HepG2 (cell line): ENCODE measurements at regions not wholly inside any gene's neighbourhood (a gene's known extent, or its start where the extent isn't known, plus 50 kb on each side); places are given as distances from the start of the nearest gene placed in this dataset.

Source experiments
- ATAC-seq: fragments of 200-7000 bp; cut with Tn5 transposase; 3 replicates; pipeline ENCODE4 v1.9.1; 2020; ENCODE audit warnings: mild to moderate bottlenecking, moderate library complexity
- BruUV-seq: library from RNA; stranded (reverse); fragments of 400-500 nt; replicated peaks from 2 replicates; lab custom pipeline; 2021; lab: Mats Ljungman, UMichigan
- CTCF ChIA-PET: fragments of 300-600 bp; formaldehyde crosslinking; extraction: SDS; loops from one replicate; lab custom pipeline; 2021; ENCODE audit warnings: low total read pairs, inconsistent platforms, low intra/inter-chr PET ratio; lab: Yijun Ruan, JAX
- POLR2A ChIA-PET: fragments of 350-600 bp; sonication (Branson Sonifier 250); formaldehyde crosslinking; loops from one replicate; lab custom pipeline; 2020; ENCODE audit warnings: antibody characterized with exemption, inconsistent platforms; lab: Yijun Ruan, JAX
- DNase-seq: peaks from one replicate; pipeline ENCODE4 v3.0.0-alpha.2; 2015; ENCODE audit warnings: low spot score
- FAIRE-seq: peaks from 3 replicates; lab custom pipeline; 2011; peaks lifted over from hg19 to GRCh38; lab: Jason Lieb, UNC
- H2AFZ ChIP-seq: one replicate; pipeline ENCODE4 v1.6.1; 2011; ENCODE audit warnings: low read length, inconsistent platforms
- H3K27ac ChIP-seq: fragments of 300-600 bp; 3 replicates; pipeline ENCODE4 v1.8.0; 2011; ENCODE audit warnings: mixed run types, mild to moderate bottlenecking, mixed read lengths, low read length, inconsistent platforms; ENCODE audit not compliant: insufficient read depth; ENCODE audit errors: extremely low read length
- H3K27me3 ChIP-seq, 2 experiments: fragments of 200-600 bp in 1 of 2; 2 replicates in 1 of 2; 3 replicates in 1 of 2; pipeline versions ENCODE4 v1.6.0 to v1.8.0; 2011; ENCODE audit warnings: low read length in 2 of 2, mild to moderate bottlenecking in 2 of 2, moderate library complexity in 2 of 2, inconsistent platforms in 1 of 2; ENCODE audit not compliant: insufficient read depth in 2 of 2, control insufficient read depth in 1 of 2
- H3K36me3 ChIP-seq, 2 experiments: fragments of 200-600 bp in 1 of 2; replicated peaks in 1 of 2; 2 replicates in 1 of 2; 3 replicates in 1 of 2; pipeline versions ENCODE4 v1.5.1 to v1.8.0; 2011; ENCODE audit warnings: low read length in 2 of 2, inconsistent platforms in 1 of 2; ENCODE audit not compliant: insufficient read depth in 2 of 2, control insufficient read depth in 1 of 2
- H3K4me1 ChIP-seq: 2 replicates; pipeline ENCODE4 v1.5.1; 2012; ENCODE audit warnings: low read length, inconsistent platforms; ENCODE audit not compliant: insufficient read depth
- H3K4me2 ChIP-seq: 2 replicates; pipeline ENCODE4 v1.6.0; 2011; ENCODE audit warnings: low read depth, low read length, inconsistent platforms
- H3K4me3 ChIP-seq, 3 experiments: fragments of 200-600 bp in 1 of 3; sonication (generic), shearing (Covaris generic) in 1 of 3; replicated peaks in 1 of 3; 2 replicates each; pipeline ENCODE4 v1.5.1; 2011 to 2016; ENCODE audit warnings: low read length in 3 of 3, inconsistent platforms in 2 of 3, low read depth in 2 of 3, mild to moderate bottlenecking in 2 of 3, control low read depth in 1 of 3, mixed read lengths in 1 of 3; ENCODE audit not compliant: insufficient read depth in 1 of 3
- H3K79me2 ChIP-seq: one replicate; pipeline ENCODE4 v1.6.1; 2011; ENCODE audit warnings: low read length, inconsistent platforms; ENCODE audit not compliant: insufficient read depth
- H3K9ac ChIP-seq: 2 replicates; pipeline ENCODE4 v1.6.0; 2011; ENCODE audit warnings: mild to moderate bottlenecking, low read depth, low read length, inconsistent platforms; ENCODE audit not compliant: insufficient read depth
- H3K9me3 ChIP-seq: 2 replicates; pipeline ENCODE4 v1.5.1; 2012; ENCODE audit warnings: mild to moderate bottlenecking, low read length
- H4K20me1 ChIP-seq: 2 replicates; pipeline ENCODE4 v1.6.0; 2011; ENCODE audit warnings: inconsistent platforms, mild to moderate bottlenecking, low read length, moderate library complexity; ENCODE audit not compliant: insufficient read depth
- ARID4A ChIP-seq: sonication (generic); formaldehyde crosslinking; IDR thresholded peaks from 2 replicates; pipeline ENCODE4 v1.5.0; 2020; ENCODE audit warnings: mild to moderate bottlenecking, missing genetic modification reagents, borderline replicate concordance
- CEBPZ ChIP-seq: IDR thresholded peaks from 2 replicates; pipeline ENCODE4 v1.6.1; 2012; ENCODE audit warnings: low read length, improper control_type of control experiment
- IRF9 ChIP-seq: sonication (generic); formaldehyde crosslinking; IDR thresholded peaks from 2 replicates; pipeline ENCODE4 v1.8.0; 2022; ENCODE audit warnings: missing genetic modification reagents, mild to moderate bottlenecking, borderline replicate concordance
- REL ChIP-seq: sonication (generic); formaldehyde crosslinking; conservative IDR thresholded peaks from 2 replicates; pipeline ENCODE4 v1.8.0; 2022; ENCODE audit warnings: mild to moderate bottlenecking, missing genetic modification reagents, moderate library complexity
- WGBS: methylation state at CpG from one replicate; pipeline ENCODE4 v1.1.6; 2017; ENCODE audit warnings: low lambda C conversion rate; 5-methylcytosine and 5-hydroxymethylcytosine counted together
- in situ Hi-C: cut with HindIII; loops from 2 replicates; pipeline ENCODE4 v1.10.0; 2017; ENCODE audit warnings: low pct_unique_long_range_greater_than_20kb; ENCODE audit not compliant: extremely low pct_ligation_motif_present
- intact Hi-C: fragments of 100-400 bp; cut with micrococcal nuclease; formaldehyde crosslinking; loops from one replicate; pipeline ENCODE4 v1.10.0; 2022; ENCODE audit not compliant: unreplicated experiment

GRCh38 chr12:126708492-126708896 lies 1558.5 kb upstream of the TMEM132C start:
- FAIRE-seq: no peak
- no peak for ATAC-seq
- intact Hi-C loops (no loop called here), in situ Hi-C loops (no loop called here)
- H3K4me1 ChIP-seq: no peaks in the 10 kb centered on the region
- no peak overlapping the region for H2AFZ ChIP-seq
- BruUV-seq: no TSS peak
- no peak for TF ChIP-seq IRF9 (CRISPR knock-in tag)
- no peak for TF ChIP-seq CEBPZ
- TF ChIP-seq ARID4A (CRISPR knock-in tag): no peak
- no peak for TF ChIP-seq REL (CRISPR knock-in tag)
- H3K27me3 ChIP-seq: no peaks in the 10 kb centered on the region
- H3K4me3 ChIP-seq: no peak overlapping the region
- H3K36me3 ChIP-seq: no peaks in the 10 kb centered on the region
- H3K9me3 ChIP-seq: peaks cover 85% of the 10 kb centered on the region
- no peak overlapping the region for H3K27ac ChIP-seq
- no peak overlapping the region for H3K4me2 ChIP-seq
- 20% methylated on average over 3 of the region's 3 CpGs for WGBS
- DNase-seq: no peak
- ChIA-PET CTCF (no interaction called here), POLR2A (no interaction called here)
- no peak overlapping the region for H3K9ac ChIP-seq
- no peaks in the 10 kb centered on the region for H3K79me2 ChIP-seq
- H4K20me1 ChIP-seq: no peaks in the 10 kb centered on the region
